WTC11 (cell line): ENCODE measurements at regions not wholly inside any gene's neighbourhood (a gene's known extent, or its start where the extent isn't known, plus 50 kb on each side); places are given as distances from the start of the nearest gene placed in this dataset.

ENCODE experiments used
- ATAC-seq: fragments of 200-7000 bp; cut with Tn5 transposase; 2 replicates; pipeline ENCODE4 v1.10.0; 2021; ENCODE audit warnings: mild to moderate bottlenecking, moderate library complexity
- CTCF ChIA-PET: fragments of 300-600 bp; sonication (Branson Sonifier 250); formaldehyde crosslinking; loops from one replicate; lab custom pipeline; 2021; ENCODE audit warnings: antibody characterized with exemption; lab: Charles Lee
- POLR2A ChIA-PET: fragments of 350-600 bp; sonication (Branson Sonifier 250); formaldehyde crosslinking; loops from one replicate; lab custom pipeline; 2021; ENCODE audit warnings: antibody characterized with exemption; lab: Charles Lee
- DNase-seq: peaks from one replicate; pipeline ENCODE4 v3.0.0; 2021; ENCODE audit warnings: low spot score
- H3K27ac Mint-ChIP-seq: 2 replicates; pipeline ENCODE4 v1.8.0; 2021; ENCODE audit warnings: mixed read lengths
- H3K27me3 Mint-ChIP-seq: 2 replicates; pipeline ENCODE4 v1.8.0; 2021; ENCODE audit warnings: low read depth, mild to moderate bottlenecking, moderate library complexity, mixed read lengths
- H3K36me3 Mint-ChIP-seq: 2 replicates; pipeline ENCODE4 v1.8.0; 2021; ENCODE audit warnings: mixed read lengths
- H3K4me1 Mint-ChIP-seq: 2 replicates; pipeline ENCODE4 v1.8.0; 2022; ENCODE audit warnings: mixed read lengths
- H3K4me3 Mint-ChIP-seq: 2 replicates; pipeline ENCODE4 v1.8.0; 2021; ENCODE audit warnings: mild to moderate bottlenecking, moderate library complexity, mixed read lengths
- H3K9me3 Mint-ChIP-seq: 2 replicates; pipeline ENCODE4 v1.8.0; 2021; ENCODE audit warnings: mixed read lengths
- ATF3 ChIP-seq: sonication (generic); formaldehyde crosslinking; conservative IDR thresholded peaks from 2 replicates; pipeline ENCODE4 v1.8.1; 2022; ENCODE audit warnings: mild to moderate bottlenecking, missing genetic modification reagents
- CREM ChIP-seq: sonication (generic); formaldehyde crosslinking; IDR thresholded peaks from 2 replicates; pipeline ENCODE4 v1.8.1; 2022; ENCODE audit warnings: mild to moderate bottlenecking, missing genetic modification reagents, moderate library complexity
- ERG ChIP-seq: fragments of 250-450 bp; sonication (Bioruptor Pico); IDR thresholded peaks from 2 replicates; pipeline ENCODE4 v1.8.0; 2021; ENCODE audit warnings: mild to moderate bottlenecking
- RORB ChIP-seq: fragments of 250-450 bp; sonication (Bioruptor Pico); IDR thresholded peaks from 2 replicates; pipeline ENCODE4 v1.9.0; 2021; ENCODE audit warnings: mild to moderate bottlenecking
- SMAD4 ChIP-seq: sonication (generic); formaldehyde crosslinking; IDR thresholded peaks from 2 replicates; pipeline ENCODE4 v1.8.0; 2022; ENCODE audit warnings: mild to moderate bottlenecking, missing genetic modification reagents
- ZBTB21 ChIP-seq: sonication (generic); formaldehyde crosslinking; IDR thresholded peaks from 2 replicates; pipeline ENCODE4 v1.8.1; 2023; ENCODE audit warnings: mild to moderate bottlenecking, missing genetic modification reagents, borderline replicate concordance
- ZNF121 ChIP-seq: sonication (generic); formaldehyde crosslinking; IDR thresholded peaks from 2 replicates; pipeline ENCODE4 v1.8.0; 2023; ENCODE audit warnings: missing genetic modification reagents
- ZNF425 ChIP-seq: fragments of 250-450 bp; sonication (Bioruptor Pico); conservative IDR thresholded peaks from 2 replicates; pipeline ENCODE4 v1.9.0; 2021; ENCODE audit warnings: mild to moderate bottlenecking
- ZNF671 ChIP-seq: fragments of 250-450 bp; sonication (Bioruptor Pico); IDR thresholded peaks from 2 replicates; pipeline ENCODE4 v1.8.0; 2021; ENCODE audit warnings: mild to moderate bottlenecking
- TF ChIP-seq, protein P1 (sequence below): sonication (generic); formaldehyde crosslinking; IDR thresholded peaks from 2 replicates; pipeline ENCODE4 v1.8.1; 2022; ENCODE audit warnings: mild to moderate bottlenecking, moderate library complexity, missing genetic modification reagents
- TF ChIP-seq, protein P2 (sequence below): sonication (generic); formaldehyde crosslinking; IDR thresholded peaks from 2 replicates; pipeline ENCODE4 v1.8.0; 2022; ENCODE audit warnings: missing genetic modification reagents
- TF ChIP-seq, protein P3 (sequence below): sonication (generic); formaldehyde crosslinking; IDR thresholded peaks from 2 replicates; pipeline ENCODE4 v1.8.0; 2023; ENCODE audit warnings: mild to moderate bottlenecking, missing genetic modification reagents
- TF ChIP-seq, protein P4 (sequence below): fragments of 250-450 bp; sonication (Bioruptor Pico); IDR thresholded peaks from 2 replicates; pipeline ENCODE4 v2.1.2; 2022; ENCODE audit warnings: mild to moderate bottlenecking, moderate library complexity
- TF ChIP-seq, protein P5 (sequence below): sonication (generic); formaldehyde crosslinking; IDR thresholded peaks from 2 replicates; pipeline ENCODE4 v1.8.0; 2022; ENCODE audit warnings: mild to moderate bottlenecking, missing genetic modification reagents
- TF ChIP-seq, protein P6 (sequence below): sonication (generic); formaldehyde crosslinking; IDR thresholded peaks from 2 replicates; pipeline ENCODE4 v1.8.0; 2023; ENCODE audit warnings: missing genetic modification reagents, mild to moderate bottlenecking, borderline replicate concordance
- TF ChIP-seq, protein P7 (sequence below): fragments of 200-600 bp; IDR thresholded peaks from 2 replicates; pipeline ENCODE4 v1.8.0; 2022; ENCODE audit warnings: antibody characterized with exemption

- H3K4me1 Mint-ChIP-seq, result peaks cover 2% of the 10 kb centered on the region
- no peaks in the 10 kb centered on the region for H3K27me3 Mint-ChIP-seq
- ATAC-seq, result no peak
- POLR2A ChIA-PET, result no interaction called here
- DNase-seq, result no peak
- H3K4me3 Mint-ChIP-seq, result no peak overlapping the region
- CTCF ChIA-PET, result no interaction called here
- peaks cover 7% of the 10 kb centered on the region for H3K9me3 Mint-ChIP-seq
- no peaks in the 10 kb centered on the region for H3K36me3 Mint-ChIP-seq
- H3K27ac Mint-ChIP-seq, result no peak overlapping the region
- TF ChIP-seq ZNF425 (CRISPR knock-in tag) (no peak), ATF3 (CRISPR knock-in tag) (no peak), ZNF121 (CRISPR knock-in tag) (no peak), RORB (CRISPR knock-in tag) (no peak), SMAD4 (CRISPR knock-in tag) (no peak), ZNF671 (CRISPR knock-in tag) (no peak), CREM (CRISPR knock-in tag) (no peak), ZBTB21 (no peak), ERG (CRISPR knock-in tag) (no peak)
- TF ChIP-seq, protein P1, sequence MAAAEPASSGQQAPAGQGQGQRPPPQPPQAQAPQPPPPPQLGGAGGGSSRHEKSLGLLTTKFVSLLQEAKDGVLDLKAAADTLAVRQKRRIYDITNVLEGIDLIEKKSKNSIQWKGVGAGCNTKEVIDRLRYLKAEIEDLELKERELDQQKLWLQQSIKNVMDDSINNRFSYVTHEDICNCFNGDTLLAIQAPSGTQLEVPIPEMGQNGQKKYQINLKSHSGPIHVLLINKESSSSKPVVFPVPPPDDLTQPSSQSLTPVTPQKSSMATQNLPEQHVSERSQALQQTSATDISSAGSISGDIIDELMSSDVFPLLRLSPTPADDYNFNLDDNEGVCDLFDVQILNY (CRISPR knock-in tag), result no peak
- TF ChIP-seq, protein P2, sequence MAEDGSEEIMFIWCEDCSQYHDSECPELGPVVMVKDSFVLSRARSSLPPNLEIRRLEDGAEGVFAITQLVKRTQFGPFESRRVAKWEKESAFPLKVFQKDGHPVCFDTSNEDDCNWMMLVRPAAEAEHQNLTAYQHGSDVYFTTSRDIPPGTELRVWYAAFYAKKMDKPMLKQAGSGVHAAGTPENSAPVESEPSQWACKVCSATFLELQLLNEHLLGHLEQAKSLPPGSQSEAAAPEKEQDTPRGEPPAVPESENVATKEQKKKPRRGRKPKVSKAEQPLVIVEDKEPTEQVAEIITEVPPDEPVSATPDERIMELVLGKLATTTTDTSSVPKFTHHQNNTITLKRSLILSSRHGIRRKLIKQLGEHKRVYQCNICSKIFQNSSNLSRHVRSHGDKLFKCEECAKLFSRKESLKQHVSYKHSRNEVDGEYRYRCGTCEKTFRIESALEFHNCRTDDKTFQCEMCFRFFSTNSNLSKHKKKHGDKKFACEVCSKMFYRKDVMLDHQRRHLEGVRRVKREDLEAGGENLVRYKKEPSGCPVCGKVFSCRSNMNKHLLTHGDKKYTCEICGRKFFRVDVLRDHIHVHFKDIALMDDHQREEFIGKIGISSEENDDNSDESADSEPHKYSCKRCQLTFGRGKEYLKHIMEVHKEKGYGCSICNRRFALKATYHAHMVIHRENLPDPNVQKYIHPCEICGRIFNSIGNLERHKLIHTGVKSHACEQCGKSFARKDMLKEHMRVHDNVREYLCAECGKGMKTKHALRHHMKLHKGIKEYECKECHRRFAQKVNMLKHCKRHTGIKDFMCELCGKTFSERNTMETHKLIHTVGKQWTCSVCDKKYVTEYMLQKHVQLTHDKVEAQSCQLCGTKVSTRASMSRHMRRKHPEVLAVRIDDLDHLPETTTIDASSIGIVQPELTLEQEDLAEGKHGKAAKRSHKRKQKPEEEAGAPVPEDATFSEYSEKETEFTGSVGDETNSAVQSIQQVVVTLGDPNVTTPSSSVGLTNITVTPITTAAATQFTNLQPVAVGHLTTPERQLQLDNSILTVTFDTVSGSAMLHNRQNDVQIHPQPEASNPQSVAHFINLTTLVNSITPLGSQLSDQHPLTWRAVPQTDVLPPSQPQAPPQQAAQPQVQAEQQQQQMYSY (CRISPR knock-in tag), result no peak
- TF ChIP-seq, protein P3, sequence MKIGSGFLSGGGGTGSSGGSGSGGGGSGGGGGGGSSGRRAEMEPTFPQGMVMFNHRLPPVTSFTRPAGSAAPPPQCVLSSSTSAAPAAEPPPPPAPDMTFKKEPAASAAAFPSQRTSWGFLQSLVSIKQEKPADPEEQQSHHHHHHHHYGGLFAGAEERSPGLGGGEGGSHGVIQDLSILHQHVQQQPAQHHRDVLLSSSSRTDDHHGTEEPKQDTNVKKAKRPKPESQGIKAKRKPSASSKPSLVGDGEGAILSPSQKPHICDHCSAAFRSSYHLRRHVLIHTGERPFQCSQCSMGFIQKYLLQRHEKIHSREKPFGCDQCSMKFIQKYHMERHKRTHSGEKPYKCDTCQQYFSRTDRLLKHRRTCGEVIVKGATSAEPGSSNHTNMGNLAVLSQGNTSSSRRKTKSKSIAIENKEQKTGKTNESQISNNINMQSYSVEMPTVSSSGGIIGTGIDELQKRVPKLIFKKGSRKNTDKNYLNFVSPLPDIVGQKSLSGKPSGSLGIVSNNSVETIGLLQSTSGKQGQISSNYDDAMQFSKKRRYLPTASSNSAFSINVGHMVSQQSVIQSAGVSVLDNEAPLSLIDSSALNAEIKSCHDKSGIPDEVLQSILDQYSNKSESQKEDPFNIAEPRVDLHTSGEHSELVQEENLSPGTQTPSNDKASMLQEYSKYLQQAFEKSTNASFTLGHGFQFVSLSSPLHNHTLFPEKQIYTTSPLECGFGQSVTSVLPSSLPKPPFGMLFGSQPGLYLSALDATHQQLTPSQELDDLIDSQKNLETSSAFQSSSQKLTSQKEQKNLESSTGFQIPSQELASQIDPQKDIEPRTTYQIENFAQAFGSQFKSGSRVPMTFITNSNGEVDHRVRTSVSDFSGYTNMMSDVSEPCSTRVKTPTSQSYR (CRISPR knock-in tag), result no peak
- TF ChIP-seq, protein P4, sequence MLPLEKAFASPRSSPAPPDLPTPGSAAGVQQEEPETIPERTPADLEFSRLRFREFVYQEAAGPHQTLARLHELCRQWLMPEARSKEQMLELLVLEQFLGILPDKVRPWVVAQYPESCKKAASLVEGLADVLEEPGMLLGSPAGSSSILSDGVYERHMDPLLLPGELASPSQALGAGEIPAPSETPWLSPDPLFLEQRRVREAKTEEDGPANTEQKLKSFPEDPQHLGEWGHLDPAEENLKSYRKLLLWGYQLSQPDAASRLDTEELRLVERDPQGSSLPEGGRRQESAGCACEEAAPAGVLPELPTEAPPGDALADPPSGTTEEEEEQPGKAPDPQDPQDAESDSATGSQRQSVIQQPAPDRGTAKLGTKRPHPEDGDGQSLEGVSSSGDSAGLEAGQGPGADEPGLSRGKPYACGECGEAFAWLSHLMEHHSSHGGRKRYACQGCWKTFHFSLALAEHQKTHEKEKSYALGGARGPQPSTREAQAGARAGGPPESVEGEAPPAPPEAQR, result no peak
- TF ChIP-seq, protein P5, sequence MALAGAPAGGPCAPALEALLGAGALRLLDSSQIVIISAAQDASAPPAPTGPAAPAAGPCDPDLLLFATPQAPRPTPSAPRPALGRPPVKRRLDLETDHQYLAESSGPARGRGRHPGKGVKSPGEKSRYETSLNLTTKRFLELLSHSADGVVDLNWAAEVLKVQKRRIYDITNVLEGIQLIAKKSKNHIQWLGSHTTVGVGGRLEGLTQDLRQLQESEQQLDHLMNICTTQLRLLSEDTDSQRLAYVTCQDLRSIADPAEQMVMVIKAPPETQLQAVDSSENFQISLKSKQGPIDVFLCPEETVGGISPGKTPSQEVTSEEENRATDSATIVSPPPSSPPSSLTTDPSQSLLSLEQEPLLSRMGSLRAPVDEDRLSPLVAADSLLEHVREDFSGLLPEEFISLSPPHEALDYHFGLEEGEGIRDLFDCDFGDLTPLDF (CRISPR knock-in tag), result no peak
- TF ChIP-seq, protein P6, sequence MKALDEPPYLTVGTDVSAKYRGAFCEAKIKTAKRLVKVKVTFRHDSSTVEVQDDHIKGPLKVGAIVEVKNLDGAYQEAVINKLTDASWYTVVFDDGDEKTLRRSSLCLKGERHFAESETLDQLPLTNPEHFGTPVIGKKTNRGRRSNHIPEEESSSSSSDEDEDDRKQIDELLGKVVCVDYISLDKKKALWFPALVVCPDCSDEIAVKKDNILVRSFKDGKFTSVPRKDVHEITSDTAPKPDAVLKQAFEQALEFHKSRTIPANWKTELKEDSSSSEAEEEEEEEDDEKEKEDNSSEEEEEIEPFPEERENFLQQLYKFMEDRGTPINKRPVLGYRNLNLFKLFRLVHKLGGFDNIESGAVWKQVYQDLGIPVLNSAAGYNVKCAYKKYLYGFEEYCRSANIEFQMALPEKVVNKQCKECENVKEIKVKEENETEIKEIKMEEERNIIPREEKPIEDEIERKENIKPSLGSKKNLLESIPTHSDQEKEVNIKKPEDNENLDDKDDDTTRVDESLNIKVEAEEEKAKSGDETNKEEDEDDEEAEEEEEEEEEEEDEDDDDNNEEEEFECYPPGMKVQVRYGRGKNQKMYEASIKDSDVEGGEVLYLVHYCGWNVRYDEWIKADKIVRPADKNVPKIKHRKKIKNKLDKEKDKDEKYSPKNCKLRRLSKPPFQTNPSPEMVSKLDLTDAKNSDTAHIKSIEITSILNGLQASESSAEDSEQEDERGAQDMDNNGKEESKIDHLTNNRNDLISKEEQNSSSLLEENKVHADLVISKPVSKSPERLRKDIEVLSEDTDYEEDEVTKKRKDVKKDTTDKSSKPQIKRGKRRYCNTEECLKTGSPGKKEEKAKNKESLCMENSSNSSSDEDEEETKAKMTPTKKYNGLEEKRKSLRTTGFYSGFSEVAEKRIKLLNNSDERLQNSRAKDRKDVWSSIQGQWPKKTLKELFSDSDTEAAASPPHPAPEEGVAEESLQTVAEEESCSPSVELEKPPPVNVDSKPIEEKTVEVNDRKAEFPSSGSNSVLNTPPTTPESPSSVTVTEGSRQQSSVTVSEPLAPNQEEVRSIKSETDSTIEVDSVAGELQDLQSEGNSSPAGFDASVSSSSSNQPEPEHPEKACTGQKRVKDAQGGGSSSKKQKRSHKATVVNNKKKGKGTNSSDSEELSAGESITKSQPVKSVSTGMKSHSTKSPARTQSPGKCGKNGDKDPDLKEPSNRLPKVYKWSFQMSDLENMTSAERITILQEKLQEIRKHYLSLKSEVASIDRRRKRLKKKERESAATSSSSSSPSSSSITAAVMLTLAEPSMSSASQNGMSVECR (CRISPR knock-in tag), result no peak
- TF ChIP-seq, protein P7, sequence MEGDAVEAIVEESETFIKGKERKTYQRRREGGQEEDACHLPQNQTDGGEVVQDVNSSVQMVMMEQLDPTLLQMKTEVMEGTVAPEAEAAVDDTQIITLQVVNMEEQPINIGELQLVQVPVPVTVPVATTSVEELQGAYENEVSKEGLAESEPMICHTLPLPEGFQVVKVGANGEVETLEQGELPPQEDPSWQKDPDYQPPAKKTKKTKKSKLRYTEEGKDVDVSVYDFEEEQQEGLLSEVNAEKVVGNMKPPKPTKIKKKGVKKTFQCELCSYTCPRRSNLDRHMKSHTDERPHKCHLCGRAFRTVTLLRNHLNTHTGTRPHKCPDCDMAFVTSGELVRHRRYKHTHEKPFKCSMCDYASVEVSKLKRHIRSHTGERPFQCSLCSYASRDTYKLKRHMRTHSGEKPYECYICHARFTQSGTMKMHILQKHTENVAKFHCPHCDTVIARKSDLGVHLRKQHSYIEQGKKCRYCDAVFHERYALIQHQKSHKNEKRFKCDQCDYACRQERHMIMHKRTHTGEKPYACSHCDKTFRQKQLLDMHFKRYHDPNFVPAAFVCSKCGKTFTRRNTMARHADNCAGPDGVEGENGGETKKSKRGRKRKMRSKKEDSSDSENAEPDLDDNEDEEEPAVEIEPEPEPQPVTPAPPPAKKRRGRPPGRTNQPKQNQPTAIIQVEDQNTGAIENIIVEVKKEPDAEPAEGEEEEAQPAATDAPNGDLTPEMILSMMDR, result no peak
Observed at GRCh38 chr4:31175242-31175910, 455.2 kb downstream of the PCDH7 start.
